ENCODE measurements at regions not wholly inside any gene's neighbourhood (a gene's known extent, or its start where the extent isn't known, plus 50 kb on each side); places are given as distances from the start of the nearest gene placed in this dataset.

GRCh38 chr14:87679866-87680265 lies 313.1 kb downstream of the GALC start:
- no peaks in the 10 kb centered on the region for H3K36me3 ChIP-seq (ENCODE audit: control insufficient read depth, insufficient read depth, low read length)
- TF ChIP-seq, protein P1, sequence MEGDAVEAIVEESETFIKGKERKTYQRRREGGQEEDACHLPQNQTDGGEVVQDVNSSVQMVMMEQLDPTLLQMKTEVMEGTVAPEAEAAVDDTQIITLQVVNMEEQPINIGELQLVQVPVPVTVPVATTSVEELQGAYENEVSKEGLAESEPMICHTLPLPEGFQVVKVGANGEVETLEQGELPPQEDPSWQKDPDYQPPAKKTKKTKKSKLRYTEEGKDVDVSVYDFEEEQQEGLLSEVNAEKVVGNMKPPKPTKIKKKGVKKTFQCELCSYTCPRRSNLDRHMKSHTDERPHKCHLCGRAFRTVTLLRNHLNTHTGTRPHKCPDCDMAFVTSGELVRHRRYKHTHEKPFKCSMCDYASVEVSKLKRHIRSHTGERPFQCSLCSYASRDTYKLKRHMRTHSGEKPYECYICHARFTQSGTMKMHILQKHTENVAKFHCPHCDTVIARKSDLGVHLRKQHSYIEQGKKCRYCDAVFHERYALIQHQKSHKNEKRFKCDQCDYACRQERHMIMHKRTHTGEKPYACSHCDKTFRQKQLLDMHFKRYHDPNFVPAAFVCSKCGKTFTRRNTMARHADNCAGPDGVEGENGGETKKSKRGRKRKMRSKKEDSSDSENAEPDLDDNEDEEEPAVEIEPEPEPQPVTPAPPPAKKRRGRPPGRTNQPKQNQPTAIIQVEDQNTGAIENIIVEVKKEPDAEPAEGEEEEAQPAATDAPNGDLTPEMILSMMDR (IDR thresholded peaks at IDR 0.05; ENCODE audit: insufficient read depth, low read length, poor library complexity, severe bottlenecking), result no peak
- no peak for DNase-seq (ENCODE audit: extremely low read depth, insufficient read length)

GRCh38 chr14:87678624-87679023 lies 314.4 kb downstream of the GALC start:
- Histone ChIP-seq H3K27me3 (replicated peaks; ENCODE audit: control insufficient read depth, insufficient read depth, low read length) (no peaks in the 10 kb centered on the region), H3K36me3 (ENCODE audit: control insufficient read depth, insufficient read depth, low read length) (no peaks in the 10 kb centered on the region), H3K4me3 (replicated peaks; ENCODE audit: low read depth, low read length) (no peak overlapping the region)
- TF ChIP-seq, protein P1 (IDR thresholded peaks at IDR 0.05; ENCODE audit: insufficient read depth, low read length, poor library complexity, severe bottlenecking), result no peak
- no peak for DNase-seq (ENCODE audit: extremely low read depth, insufficient read length)

More at GRCh38 chr14:87679866-87680265, 313.1 kb downstream of the GALC start:
- H3K4me3 ChIP-seq (replicated peaks; ENCODE audit: low read depth, low read length), result no peak overlapping the region
- H3K27me3 ChIP-seq (replicated peaks; ENCODE audit: control insufficient read depth, insufficient read depth, low read length), result no peaks in the 10 kb centered on the region

GRCh38 chr14:87676814-87677437 lies 316.1 kb downstream of the GALC start:
- TF ChIP-seq, protein P1 (IDR thresholded peaks at IDR 0.05; ENCODE audit: insufficient read depth, low read length, poor library complexity, severe bottlenecking), result no peak
- no peak overlapping the region for H3K4me3 ChIP-seq (replicated peaks; ENCODE audit: low read depth, low read length)
- H3K36me3 ChIP-seq (ENCODE audit: control insufficient read depth, insufficient read depth, low read length), result no peaks in the 10 kb centered on the region
- DNase-seq (ENCODE audit: extremely low read depth, insufficient read length), result no peak
- no peaks in the 10 kb centered on the region for H3K27me3 ChIP-seq (replicated peaks; ENCODE audit: control insufficient read depth, insufficient read depth, low read length)

GRCh38 chr14:87667659-87668058 lies 325.3 kb downstream of the GALC start:
- H3K4me3 ChIP-seq (replicated peaks; ENCODE audit: low read depth, low read length), result no peak overlapping the region
- H3K36me3 ChIP-seq (ENCODE audit: control insufficient read depth, insufficient read depth, low read length), result no peaks in the 10 kb centered on the region
- no peaks in the 10 kb centered on the region for H3K27me3 ChIP-seq (replicated peaks; ENCODE audit: control insufficient read depth, insufficient read depth, low read length)
- TF ChIP-seq, protein P1 (IDR thresholded peaks at IDR 0.05; ENCODE audit: insufficient read depth, low read length, poor library complexity, severe bottlenecking), result no peak
- no peak for DNase-seq (ENCODE audit: extremely low read depth, insufficient read length)

- H3K36me3 ChIP-seq (ENCODE audit: control insufficient read depth, insufficient read depth, low read length), result no peaks in the 10 kb centered on the region
- TF ChIP-seq, protein P1 (IDR thresholded peaks at IDR 0.05; ENCODE audit: insufficient read depth, low read length, poor library complexity, severe bottlenecking), result no peak
- H3K27me3 ChIP-seq (replicated peaks; ENCODE audit: control insufficient read depth, insufficient read depth, low read length), result no peaks in the 10 kb centered on the region
- DNase-seq (ENCODE audit: extremely low read depth, insufficient read length), result no peak
- H3K4me3 ChIP-seq (replicated peaks; ENCODE audit: low read depth, low read length), result no peak overlapping the region
Measured at GRCh38 chr14:87656315-87656714, 336.7 kb downstream of the GALC start.

- no peak for DNase-seq (ENCODE audit: extremely low read depth, insufficient read length)
- no peaks in the 10 kb centered on the region for H3K36me3 ChIP-seq (ENCODE audit: control insufficient read depth, insufficient read depth, low read length)
- H3K4me3 ChIP-seq (replicated peaks; ENCODE audit: low read depth, low read length), result no peak overlapping the region
- TF ChIP-seq, protein P1 (IDR thresholded peaks at IDR 0.05; ENCODE audit: insufficient read depth, low read length, poor library complexity, severe bottlenecking), result no peak
- H3K27me3 ChIP-seq (replicated peaks; ENCODE audit: control insufficient read depth, insufficient read depth, low read length), result no peaks in the 10 kb centered on the region
Measured at GRCh38 chr14:87652278-87652677, 340.7 kb downstream of the GALC start.
